Transverse colon (tissue), 4 donors: ENCODE measurements at regions not wholly inside any gene's neighbourhood (a gene's known extent, or its start where the extent isn't known, plus 50 kb on each side); places are given as distances from the start of the nearest gene placed in this dataset.

Source experiments
- EP300 ChIP-seq: sonication (generic); formaldehyde crosslinking; IDR thresholded peaks from one replicate; pipeline ENCODE4 v1.6.1; 2017; ENCODE audit warnings: antibody characterized with exemption, low read depth
- POLR2A ChIP-seq: fragments of 450-650 bp; IDR thresholded peaks from one replicate; pipeline ENCODE4 v1.6.1; 2016; ENCODE audit warnings: antibody characterized with exemption, mild to moderate bottlenecking, moderate library complexity
- POLR2AphosphoS5 ChIP-seq, 3 donors: sonication (generic); formaldehyde crosslinking; IDR thresholded peaks; one replicate each; pipeline ENCODE4 v1.6.1; 2016; ENCODE audit warnings: antibody characterized with exemption in 3 of 3
- TF ChIP-seq, protein P1 (sequence below), 5 experiments: fragments of 200-600 bp in 3 of 5; fragments of 450-650 bp in 2 of 5; sonication (generic) in 3 of 5; IDR thresholded peaks; 1 replicate in 2 of 5; 2 replicates in 3 of 5; pipeline ENCODE4 v1.5.1; 2016 to 2017; ENCODE audit warnings: antibody characterized with exemption in 5 of 5, inconsistent platforms in 3 of 5, mild to moderate bottlenecking in 2 of 5, moderate library complexity in 1 of 5

DNA sequence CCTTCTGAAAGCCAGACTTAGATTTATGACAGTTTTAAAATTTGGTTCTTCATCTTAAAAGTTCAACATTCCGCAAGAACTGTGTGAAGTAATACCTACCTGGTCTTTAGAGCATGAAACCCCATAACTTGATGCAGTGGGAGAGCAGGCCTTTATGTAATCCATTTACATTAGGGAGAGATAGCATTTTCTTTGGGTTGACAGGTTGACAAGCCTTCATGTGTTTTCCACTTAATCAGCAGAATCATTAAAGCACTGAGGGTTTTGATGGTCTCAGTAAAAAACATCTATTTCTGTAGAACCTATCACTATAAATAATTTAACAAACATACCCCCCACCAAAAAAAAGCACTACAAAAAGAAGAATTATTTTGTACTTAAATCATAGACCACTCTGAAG is 121.6 kb upstream of the KIF2A start:
- TF ChIP-seq POLR2AphosphoS5 (IDR thresholded peaks at IDR 0.05) (no peak), POLR2A (no peak), EP300 (no peak)
- TF ChIP-seq, protein P1, sequence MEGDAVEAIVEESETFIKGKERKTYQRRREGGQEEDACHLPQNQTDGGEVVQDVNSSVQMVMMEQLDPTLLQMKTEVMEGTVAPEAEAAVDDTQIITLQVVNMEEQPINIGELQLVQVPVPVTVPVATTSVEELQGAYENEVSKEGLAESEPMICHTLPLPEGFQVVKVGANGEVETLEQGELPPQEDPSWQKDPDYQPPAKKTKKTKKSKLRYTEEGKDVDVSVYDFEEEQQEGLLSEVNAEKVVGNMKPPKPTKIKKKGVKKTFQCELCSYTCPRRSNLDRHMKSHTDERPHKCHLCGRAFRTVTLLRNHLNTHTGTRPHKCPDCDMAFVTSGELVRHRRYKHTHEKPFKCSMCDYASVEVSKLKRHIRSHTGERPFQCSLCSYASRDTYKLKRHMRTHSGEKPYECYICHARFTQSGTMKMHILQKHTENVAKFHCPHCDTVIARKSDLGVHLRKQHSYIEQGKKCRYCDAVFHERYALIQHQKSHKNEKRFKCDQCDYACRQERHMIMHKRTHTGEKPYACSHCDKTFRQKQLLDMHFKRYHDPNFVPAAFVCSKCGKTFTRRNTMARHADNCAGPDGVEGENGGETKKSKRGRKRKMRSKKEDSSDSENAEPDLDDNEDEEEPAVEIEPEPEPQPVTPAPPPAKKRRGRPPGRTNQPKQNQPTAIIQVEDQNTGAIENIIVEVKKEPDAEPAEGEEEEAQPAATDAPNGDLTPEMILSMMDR (IDR thresholded peaks at IDR 0.05), result no peak
